ENCODE measurements at regions not wholly inside any gene's neighbourhood (a gene's known extent, or its start where the extent isn't known, plus 50 kb on each side); places are given as distances from the start of the nearest gene placed in this dataset.

GRCh38 chr13:105918842-105919741, 616.4 kb downstream of the EFNB2 start:
- TF ChIP-seq POLR2A (IDR thresholded peaks at IDR 0.05; ENCODE audit: low read depth, low read length) (no peak), TAF1 (IDR thresholded peaks at IDR 0.05; ENCODE audit: borderline replicate concordance, low read depth, low read length) (no peak)

All from GM12892 (cell line).